MM.1S (cell line): ENCODE measurements at regions not wholly inside any gene's neighbourhood (a gene's known extent, or its start where the extent isn't known, plus 50 kb on each side); places are given as distances from the start of the nearest gene placed in this dataset.

ENCODE experiments used
- DNase-seq: peaks from one replicate; pipeline ENCODE4 v3.0.0-alpha.2; 2015
- H2AFZ ChIP-seq: fragments of 300-600 bp; sonication (generic); 2 replicates; pipeline ENCODE4 v1.6.0; 2016; ENCODE audit warnings: antibody characterized with exemption, low read length
- H3F3A ChIP-seq: fragments of 300-600 bp; sonication (generic); 2 replicates; pipeline ENCODE4 v1.6.1; 2016; ENCODE audit warnings: mild to moderate bottlenecking, antibody characterized with exemption, low read length, moderate library complexity, mixed read lengths; ENCODE audit not compliant: insufficient read depth
- H3K27ac ChIP-seq: fragments of 300-600 bp; sonication (generic); 2 replicates; pipeline ENCODE4 v1.5.1; 2016; ENCODE audit warnings: mild to moderate bottlenecking, low read length
- H3K27me3 ChIP-seq: fragments of 300-600 bp; sonication (generic); replicated peaks from 2 replicates; pipeline ENCODE4 v1.6.0; 2016; ENCODE audit warnings: low read length; ENCODE audit not compliant: insufficient read depth
- H3K36me3 ChIP-seq: fragments of 300-600 bp; sonication (generic); replicated peaks from 2 replicates; pipeline ENCODE4 v1.6.1; 2016; ENCODE audit warnings: mild to moderate bottlenecking, low read length, mixed read lengths; ENCODE audit not compliant: insufficient read depth
- H3K4me1 ChIP-seq: fragments of 300-600 bp; sonication (generic); 2 replicates; pipeline ENCODE4 v1.6.1; 2016; ENCODE audit warnings: low read length, mixed read lengths
- H3K4me2 ChIP-seq: fragments of 300-600 bp; sonication (generic); 2 replicates; pipeline ENCODE4 v1.6.0; 2016; ENCODE audit warnings: low read depth, low read length
- H3K4me3 ChIP-seq: fragments of 300-600 bp; sonication (generic); 2 replicates; pipeline ENCODE4 v1.5.1; 2016; ENCODE audit warnings: low read length, mixed read lengths
- H3K79me2 ChIP-seq: fragments of 300-600 bp; sonication (generic); 2 replicates; pipeline ENCODE4 v1.6.1; 2016; ENCODE audit warnings: mixed run types, low read length, mixed read lengths
- H3K9ac ChIP-seq: fragments of 300-600 bp; sonication (generic); 2 replicates; pipeline ENCODE4 v1.6.1; 2016; ENCODE audit warnings: low read length, mixed read lengths
- H3K9me2 ChIP-seq: fragments of 300-600 bp; sonication (generic); replicated peaks from 2 replicates; pipeline ENCODE4 v1.6.1; 2016; ENCODE audit warnings: mild to moderate bottlenecking, low read length, mixed read lengths; ENCODE audit not compliant: insufficient read depth
- H3K9me3 ChIP-seq: fragments of 300-600 bp; sonication (generic); replicated peaks from 2 replicates; pipeline ENCODE4 v1.6.1; 2016; ENCODE audit warnings: mild to moderate bottlenecking, low read length, mixed read lengths; ENCODE audit not compliant: insufficient read depth
- H4K20me1 ChIP-seq: fragments of 300-600 bp; sonication (generic); 2 replicates; pipeline ENCODE4 v1.6.1; 2016; ENCODE audit warnings: mild to moderate bottlenecking, low read length, moderate library complexity, mixed read lengths; ENCODE audit not compliant: insufficient read depth
- EZH2 ChIP-seq: fragments of 300-600 bp; sonication (generic); optimal IDR thresholded peaks from 2 replicates; pipeline ENCODE3; 2017; ENCODE audit warnings: low read depth, mild to moderate bottlenecking, antibody characterized with exemption, low read length, mixed read lengths
- EZH2phosphoT487 ChIP-seq: fragments of 300-600 bp; sonication (generic); IDR thresholded peaks from 2 replicates; pipeline ENCODE4 v1.6.1; 2018; ENCODE audit warnings: antibody characterized with exemption, low read length
- TF ChIP-seq, protein P1 (sequence below): fragments of 300-600 bp; sonication (generic); IDR thresholded peaks from 2 replicates; pipeline ENCODE4 v1.5.1; 2016; ENCODE audit warnings: antibody characterized with exemption, low read length, mixed read lengths

GRCh38 chr17:70795620-70796019 is 626.3 kb downstream of the KCNJ2 start:
- Histone ChIP-seq H2AFZ (no peak overlapping the region), H3F3A (no peaks in the 10 kb centered on the region), H4K20me1 (no peaks in the 10 kb centered on the region), H3K9ac (no peak overlapping the region), H3K27me3 (no peaks in the 10 kb centered on the region), H3K36me3 (no peaks in the 10 kb centered on the region), H3K4me3 (no peak overlapping the region), H3K27ac (no peak overlapping the region), H3K4me1 (no peaks in the 10 kb centered on the region), H3K79me2 (no peaks in the 10 kb centered on the region), H3K4me2 (no peak overlapping the region), H3K9me3 (no peaks in the 10 kb centered on the region), H3K9me2 (no peaks in the 10 kb centered on the region)
- DNase-seq: no peak
- no peak for TF ChIP-seq EZH2phosphoT487
- TF ChIP-seq EZH2: no peak
- TF ChIP-seq, protein P1, sequence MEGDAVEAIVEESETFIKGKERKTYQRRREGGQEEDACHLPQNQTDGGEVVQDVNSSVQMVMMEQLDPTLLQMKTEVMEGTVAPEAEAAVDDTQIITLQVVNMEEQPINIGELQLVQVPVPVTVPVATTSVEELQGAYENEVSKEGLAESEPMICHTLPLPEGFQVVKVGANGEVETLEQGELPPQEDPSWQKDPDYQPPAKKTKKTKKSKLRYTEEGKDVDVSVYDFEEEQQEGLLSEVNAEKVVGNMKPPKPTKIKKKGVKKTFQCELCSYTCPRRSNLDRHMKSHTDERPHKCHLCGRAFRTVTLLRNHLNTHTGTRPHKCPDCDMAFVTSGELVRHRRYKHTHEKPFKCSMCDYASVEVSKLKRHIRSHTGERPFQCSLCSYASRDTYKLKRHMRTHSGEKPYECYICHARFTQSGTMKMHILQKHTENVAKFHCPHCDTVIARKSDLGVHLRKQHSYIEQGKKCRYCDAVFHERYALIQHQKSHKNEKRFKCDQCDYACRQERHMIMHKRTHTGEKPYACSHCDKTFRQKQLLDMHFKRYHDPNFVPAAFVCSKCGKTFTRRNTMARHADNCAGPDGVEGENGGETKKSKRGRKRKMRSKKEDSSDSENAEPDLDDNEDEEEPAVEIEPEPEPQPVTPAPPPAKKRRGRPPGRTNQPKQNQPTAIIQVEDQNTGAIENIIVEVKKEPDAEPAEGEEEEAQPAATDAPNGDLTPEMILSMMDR: no peak

DNA sequence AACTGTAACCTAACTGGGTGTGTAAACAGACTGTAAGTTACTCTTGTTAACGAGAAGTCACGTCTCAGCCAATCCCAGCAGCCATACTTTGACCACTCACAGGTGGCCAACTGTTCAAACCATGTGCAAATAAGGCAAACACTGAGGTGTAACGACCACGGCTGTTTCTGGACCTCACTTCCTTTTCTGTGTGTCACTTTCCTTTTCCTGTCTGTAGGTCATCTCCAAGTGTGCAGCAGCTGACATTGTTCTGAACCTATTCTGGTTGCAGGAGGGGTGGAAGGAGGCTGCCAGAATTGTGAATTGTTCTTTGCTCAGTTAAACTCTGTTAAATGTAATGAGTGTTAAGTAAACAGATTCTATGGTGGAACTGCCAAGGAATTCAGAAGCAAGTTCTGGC is 627.4 kb downstream of the KCNJ2 start:
- TF ChIP-seq EZH2phosphoT487 (no peak), EZH2 (no peak)
- TF ChIP-seq, protein P1: no peak
- no peaks in the 10 kb centered on the region for H3K27me3 ChIP-seq
- no peaks in the 10 kb centered on the region for H3K9me2 ChIP-seq
- H3K27ac ChIP-seq: no peak overlapping the region
- H3K9me3 ChIP-seq: no peaks in the 10 kb centered on the region
- DNase-seq: no peak
- H3K4me1 ChIP-seq: no peaks in the 10 kb centered on the region
- H4K20me1 ChIP-seq: no peaks in the 10 kb centered on the region
- H2AFZ ChIP-seq: no peak overlapping the region
- no peaks in the 10 kb centered on the region for H3F3A ChIP-seq
- H3K4me2 ChIP-seq: no peak overlapping the region
- no peaks in the 10 kb centered on the region for H3K79me2 ChIP-seq
- H3K9ac ChIP-seq: no peak overlapping the region
- H3K4me3 ChIP-seq: no peak overlapping the region
- no peaks in the 10 kb centered on the region for H3K36me3 ChIP-seq

GRCh38 chr17:70797166-70797565 is 627.8 kb downstream of the KCNJ2 start:
- Histone ChIP-seq H3K9me3 (no peaks in the 10 kb centered on the region), H2AFZ (no peak overlapping the region), H4K20me1 (no peaks in the 10 kb centered on the region), H3K36me3 (no peaks in the 10 kb centered on the region), H3K79me2 (no peaks in the 10 kb centered on the region), H3K27ac (no peak overlapping the region), H3K4me3 (no peak overlapping the region), H3K4me2 (no peak overlapping the region), H3K4me1 (no peaks in the 10 kb centered on the region), H3K9ac (no peak overlapping the region), H3K27me3 (no peaks in the 10 kb centered on the region), H3F3A (no peaks in the 10 kb centered on the region), H3K9me2 (no peaks in the 10 kb centered on the region)
- no peak for TF ChIP-seq EZH2phosphoT487
- TF ChIP-seq, protein P1: no peak
- no peak for TF ChIP-seq EZH2
- DNase-seq: no peak

GRCh38 chr17:70804161-70804560 is 634.8 kb downstream of the KCNJ2 start:
- H3K27ac ChIP-seq: no peak overlapping the region

More at GRCh38 chr17:70804161-70804560, 634.8 kb downstream of the KCNJ2 start:
- H3K4me2 ChIP-seq: no peak overlapping the region
- no peaks in the 10 kb centered on the region for H3K9me3 ChIP-seq
- H3K79me2 ChIP-seq: no peaks in the 10 kb centered on the region
- H3K4me1 ChIP-seq: no peaks in the 10 kb centered on the region
- TF ChIP-seq, protein P1: no peak
- TF ChIP-seq EZH2 (no peak), EZH2phosphoT487 (no peak)
- no peak overlapping the region for H2AFZ ChIP-seq
- H3K27me3 ChIP-seq: no peaks in the 10 kb centered on the region
- H3K4me3 ChIP-seq: no peak overlapping the region
- no peaks in the 10 kb centered on the region for H3K9me2 ChIP-seq
- DNase-seq: no peak
- no peaks in the 10 kb centered on the region for H3F3A ChIP-seq
- no peaks in the 10 kb centered on the region for H4K20me1 ChIP-seq
- no peak overlapping the region for H3K9ac ChIP-seq
- H3K36me3 ChIP-seq: no peaks in the 10 kb centered on the region
